ENCODE measurements at regions not wholly inside any gene's neighbourhood (a gene's known extent, or its start where the extent isn't known, plus 50 kb on each side); places are given as distances from the start of the nearest gene placed in this dataset.

DNA sequence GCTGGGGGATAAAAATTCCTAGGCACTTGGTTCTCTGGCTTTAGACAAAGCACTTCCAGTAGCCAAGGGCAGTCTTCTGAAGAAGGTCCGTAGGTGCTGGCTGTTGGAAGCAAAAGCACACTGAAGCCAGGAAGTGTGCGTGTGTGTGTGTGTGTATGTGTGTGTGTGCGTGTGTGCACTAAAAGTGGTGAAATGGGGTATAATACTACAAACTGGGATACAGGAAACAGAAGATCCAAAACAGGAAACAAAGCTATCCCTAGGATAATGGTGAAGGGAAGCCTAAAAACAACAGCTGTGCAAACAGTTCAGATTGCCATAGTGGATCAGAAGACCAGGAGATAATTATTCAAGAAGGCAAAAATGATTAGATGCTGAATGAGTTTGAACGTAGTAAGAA lies 103.4 kb downstream of the IL20RB start:
- DNase-seq (ENCODE audit: low spot score), result no peak

DNA sequence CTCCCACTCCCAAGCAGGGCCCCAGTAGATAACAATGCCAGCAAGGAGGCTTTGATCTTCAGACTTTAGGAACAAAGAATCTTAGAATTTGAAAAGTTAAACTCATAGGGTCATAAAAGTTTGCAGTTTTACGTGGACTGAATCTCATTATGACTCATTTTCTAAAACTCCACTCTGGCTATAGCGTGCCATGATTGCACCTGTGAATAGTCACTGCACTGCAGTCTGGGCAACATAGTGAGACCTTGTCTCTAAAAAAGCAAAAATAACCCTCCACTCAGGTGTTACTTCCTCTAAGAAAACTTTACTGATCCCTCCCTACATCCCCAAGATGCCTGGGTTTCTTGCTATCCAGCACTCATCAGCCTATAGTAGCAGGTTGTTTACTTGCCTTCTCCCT lies 104.5 kb downstream of the IL20RB start:
- DNase-seq (ENCODE audit: low spot score), result no peak

DNA sequence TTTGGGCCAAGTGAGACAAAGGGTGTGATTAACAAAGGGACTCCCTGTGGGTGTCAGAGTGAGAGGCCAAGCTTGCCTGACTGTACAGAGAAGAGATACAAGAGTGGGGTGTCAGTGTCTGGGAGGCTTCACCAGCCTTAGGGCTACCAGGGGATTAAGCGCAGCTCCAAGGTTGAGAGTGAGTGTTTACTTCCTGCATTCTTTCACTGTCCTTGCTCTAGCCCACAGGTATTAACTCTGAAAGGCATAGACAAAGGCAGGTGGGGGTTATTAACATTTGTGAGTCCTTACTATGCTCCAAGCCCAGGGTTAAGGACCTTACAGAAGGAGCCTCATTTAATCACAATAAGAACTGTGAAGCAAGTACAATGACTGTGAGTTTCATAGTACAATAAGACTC lies 107.6 kb downstream of the IL20RB start:
- no peak for DNase-seq (ENCODE audit: low spot score)

DNA sequence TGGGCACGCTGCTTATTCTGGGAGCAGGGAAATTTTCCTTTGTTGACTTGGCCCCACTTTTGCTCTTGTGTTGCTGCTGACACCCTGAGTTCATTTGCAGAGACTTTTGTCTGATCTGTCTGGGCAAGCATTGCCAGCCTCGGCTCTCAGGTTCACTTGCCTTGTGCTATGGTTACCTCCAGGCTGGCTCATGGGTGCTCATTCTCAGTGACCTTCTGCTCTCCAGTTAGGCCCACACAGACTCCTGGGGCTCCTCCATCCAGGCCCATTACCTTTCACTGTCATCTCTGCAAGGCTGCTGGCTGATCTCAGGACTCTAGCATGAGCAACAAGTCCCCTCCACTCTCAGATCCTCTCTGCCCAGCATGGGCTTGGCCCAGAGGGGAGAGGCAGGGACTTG lies 108.3 kb downstream of the IL20RB start:
- no peak for DNase-seq (ENCODE audit: low spot score)

DNA sequence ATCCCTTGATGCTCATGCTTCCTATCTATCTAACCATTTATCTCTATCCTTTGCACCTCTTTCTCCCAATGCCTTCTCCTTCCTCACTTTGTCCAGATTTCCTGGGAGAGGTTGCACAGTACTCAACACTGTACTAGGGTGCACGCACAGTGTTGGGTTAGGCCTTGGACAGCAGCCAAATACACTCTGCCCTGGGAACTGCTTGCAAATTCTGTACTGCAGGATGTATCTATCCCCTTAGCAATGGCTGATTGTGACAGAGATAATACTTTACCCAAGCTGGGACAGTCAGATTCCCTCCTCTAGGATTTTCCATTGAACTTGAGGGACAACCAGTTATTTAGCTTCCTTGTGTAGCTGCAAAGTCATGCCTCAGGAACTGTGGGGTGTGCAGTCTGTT lies 113.3 kb downstream of the IL20RB start:
- no peak for DNase-seq (ENCODE audit: low spot score)

DNA sequence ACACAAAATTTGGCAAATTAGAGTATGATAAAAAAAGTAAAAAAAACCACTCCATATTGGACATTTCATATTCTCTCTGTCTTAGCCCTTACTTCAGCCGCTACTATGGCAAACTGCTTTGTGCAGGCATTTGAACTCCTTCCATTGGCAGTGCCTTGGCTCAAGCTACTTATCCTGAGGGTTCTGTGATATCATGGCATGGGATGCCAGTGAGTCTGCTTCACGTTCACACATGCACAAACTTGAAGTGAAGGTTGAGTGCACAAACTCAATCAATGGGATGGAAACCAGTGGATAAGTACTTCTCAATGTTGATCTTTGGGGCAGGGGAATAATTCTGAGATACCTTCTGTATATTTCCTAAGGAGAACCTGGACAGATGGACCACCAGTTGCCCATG lies 117.2 kb downstream of the IL20RB start:
- no peak for DNase-seq (ENCODE audit: low spot score)

DNA sequence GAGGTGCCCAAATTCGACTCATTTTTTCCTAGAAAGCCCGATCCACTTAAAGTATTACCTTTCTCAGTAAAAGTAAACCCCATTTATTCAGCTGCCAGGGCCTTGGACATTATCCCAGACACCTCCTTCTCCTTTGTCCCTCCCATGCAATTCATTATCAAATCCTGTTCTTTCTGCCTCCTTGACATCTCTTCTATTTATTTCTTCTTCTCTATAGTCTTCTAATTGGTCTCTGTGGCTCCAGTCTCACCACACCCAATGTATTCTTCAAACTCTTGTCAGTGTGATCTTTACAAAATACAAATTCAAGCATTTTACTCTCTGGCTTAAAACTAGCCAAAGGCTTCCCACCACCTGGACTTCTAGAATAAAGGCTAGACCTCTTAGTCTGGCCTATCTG lies 120.3 kb downstream of the IL20RB start:
- no peak for DNase-seq (ENCODE audit: low spot score)

DNA sequence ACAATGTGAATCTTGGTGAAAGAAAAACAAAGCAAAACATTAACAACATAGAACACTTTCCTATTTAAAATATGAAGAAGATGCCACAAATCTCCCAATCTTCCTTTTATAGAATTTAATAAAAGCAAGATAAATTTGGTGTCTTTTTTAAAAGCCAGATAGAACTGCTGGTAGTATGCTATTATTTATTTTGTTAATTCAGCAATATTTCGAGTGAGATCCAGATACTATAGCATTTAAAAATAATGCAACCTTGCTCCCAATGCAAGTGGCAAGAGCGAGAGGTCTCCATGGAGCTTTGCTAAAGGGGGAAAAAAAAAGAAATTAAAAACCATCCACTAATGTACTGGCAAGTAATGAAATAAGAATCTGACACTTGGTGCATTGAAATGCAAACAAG lies 121.8 kb downstream of the IL20RB start:
- DNase-seq (ENCODE audit: low spot score), result no peak

DNA sequence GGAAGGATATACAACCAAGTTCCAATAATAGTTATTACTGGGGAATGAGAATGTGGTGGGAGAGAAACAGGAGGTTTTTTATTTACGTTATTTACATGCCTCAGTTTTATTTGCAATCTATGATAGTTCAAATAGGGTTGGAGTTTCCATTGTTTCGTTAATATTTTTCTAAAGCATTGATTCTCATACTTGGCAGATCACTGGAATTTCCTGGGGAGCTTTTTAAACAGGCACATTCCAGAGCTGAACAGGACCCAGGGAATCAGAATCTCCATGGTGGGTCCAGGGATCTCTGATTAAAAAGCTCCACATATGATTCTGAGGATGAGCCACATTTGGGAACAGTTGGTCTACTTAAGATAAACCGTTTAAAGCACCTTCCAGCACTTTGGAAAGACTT lies 123.9 kb downstream of the IL20RB start:
- no peak for DNase-seq (ENCODE audit: low spot score)

DNA sequence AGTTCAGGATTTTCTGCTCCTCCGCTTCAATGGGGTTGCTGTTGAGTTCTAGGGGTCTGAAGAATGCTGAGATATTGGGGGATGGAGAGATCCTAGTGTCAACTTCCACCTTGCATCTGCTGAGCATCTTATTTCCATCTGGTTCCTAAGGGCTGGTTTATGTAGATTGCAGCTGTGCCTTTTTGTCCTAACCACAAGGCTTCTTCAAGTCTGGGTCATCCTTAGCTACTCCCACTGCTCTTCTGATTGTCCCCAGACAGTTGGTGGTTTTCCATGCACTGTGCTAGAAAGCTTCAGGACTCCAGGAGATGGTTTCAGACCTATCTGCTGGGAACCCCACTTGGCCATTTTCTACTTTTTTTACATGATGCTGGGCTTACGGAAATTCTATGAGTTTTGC lies 125.0 kb downstream of the IL20RB start:
- no peak for DNase-seq (ENCODE audit: low spot score)

DNA sequence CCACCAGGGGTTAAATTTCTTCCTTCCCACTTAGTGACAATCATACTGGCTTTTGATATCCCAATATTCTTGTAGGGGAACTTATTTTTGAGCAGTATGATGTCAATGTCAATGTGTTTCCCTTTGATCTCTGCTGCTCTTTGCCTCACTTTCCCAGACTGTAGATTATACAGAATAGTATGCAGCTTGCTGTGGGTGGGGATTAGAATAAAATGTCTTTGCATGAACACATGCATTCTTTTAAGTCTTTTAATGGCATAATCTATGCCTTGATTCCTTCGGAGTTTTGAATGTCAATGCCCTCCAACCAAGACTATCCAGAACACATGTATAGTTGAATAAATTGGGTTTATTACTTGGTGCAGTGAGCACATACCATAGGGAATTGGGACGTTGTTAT lies 125.5 kb downstream of the IL20RB start:
- no peak for DNase-seq (ENCODE audit: low spot score)

DNA sequence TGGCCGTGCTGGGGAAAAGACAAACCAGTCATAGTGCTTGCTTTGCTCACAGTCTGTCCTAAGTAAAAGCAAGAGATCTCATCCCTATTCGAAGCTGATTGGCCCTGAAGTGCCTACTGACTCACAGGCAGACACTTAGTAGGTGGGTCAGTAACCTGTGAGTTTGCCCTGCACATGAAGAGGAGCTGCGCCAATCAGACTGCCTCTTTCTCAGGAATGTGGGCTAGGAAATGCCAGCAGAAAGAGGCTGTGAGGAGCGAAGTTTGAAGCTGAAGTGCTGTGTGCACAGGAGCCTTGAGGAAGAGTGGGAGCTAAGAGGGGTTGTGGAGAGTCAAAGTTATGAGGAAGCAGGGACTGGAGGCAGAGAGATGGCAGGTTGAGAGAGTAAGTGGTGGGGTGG lies 126.8 kb downstream of the IL20RB start:
- no peak for DNase-seq (ENCODE audit: low spot score)

DNA sequence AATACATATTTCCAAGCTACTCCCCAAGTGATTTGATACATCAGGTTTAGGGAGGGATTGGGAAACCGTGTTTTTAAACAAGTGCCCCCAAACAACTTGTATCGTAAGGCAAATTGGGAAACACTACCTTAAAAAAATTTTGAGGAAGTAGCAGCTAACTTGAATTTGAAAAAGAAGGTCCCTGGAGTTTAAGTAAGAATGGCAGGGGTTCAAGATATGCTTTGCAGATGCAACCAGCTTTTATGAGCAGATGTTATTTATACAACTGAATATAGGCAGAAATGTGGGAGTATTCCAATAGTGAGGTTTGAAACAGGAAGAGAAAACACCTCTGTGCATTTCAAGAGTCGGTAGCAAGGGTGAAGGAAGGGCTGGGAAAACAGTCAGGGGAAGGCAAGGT lies 139.6 kb downstream of the IL20RB start:
- no peak for DNase-seq (ENCODE audit: low spot score)

DNA sequence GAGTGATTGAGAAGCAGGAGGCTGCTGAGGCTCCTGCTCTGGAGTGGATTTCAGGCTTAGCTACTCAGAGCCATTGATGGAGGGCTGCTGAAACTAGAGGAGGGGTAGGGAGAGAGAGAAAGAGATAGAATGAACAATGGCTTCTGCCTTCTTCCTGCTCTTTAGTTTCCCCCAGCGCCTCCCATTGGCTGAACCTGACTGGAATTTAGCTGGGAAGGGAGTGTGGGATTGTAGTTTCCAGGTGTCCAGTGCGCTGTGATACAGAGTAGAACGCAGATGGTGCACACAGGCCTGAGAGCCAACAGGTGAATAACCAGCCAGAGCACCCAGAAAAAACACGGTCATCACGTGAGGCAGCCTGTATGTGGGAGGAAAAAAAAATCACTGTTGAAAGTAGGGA lies 140.1 kb downstream of the IL20RB start:
- DNase-seq (ENCODE audit: low spot score), result no peak

DNA sequence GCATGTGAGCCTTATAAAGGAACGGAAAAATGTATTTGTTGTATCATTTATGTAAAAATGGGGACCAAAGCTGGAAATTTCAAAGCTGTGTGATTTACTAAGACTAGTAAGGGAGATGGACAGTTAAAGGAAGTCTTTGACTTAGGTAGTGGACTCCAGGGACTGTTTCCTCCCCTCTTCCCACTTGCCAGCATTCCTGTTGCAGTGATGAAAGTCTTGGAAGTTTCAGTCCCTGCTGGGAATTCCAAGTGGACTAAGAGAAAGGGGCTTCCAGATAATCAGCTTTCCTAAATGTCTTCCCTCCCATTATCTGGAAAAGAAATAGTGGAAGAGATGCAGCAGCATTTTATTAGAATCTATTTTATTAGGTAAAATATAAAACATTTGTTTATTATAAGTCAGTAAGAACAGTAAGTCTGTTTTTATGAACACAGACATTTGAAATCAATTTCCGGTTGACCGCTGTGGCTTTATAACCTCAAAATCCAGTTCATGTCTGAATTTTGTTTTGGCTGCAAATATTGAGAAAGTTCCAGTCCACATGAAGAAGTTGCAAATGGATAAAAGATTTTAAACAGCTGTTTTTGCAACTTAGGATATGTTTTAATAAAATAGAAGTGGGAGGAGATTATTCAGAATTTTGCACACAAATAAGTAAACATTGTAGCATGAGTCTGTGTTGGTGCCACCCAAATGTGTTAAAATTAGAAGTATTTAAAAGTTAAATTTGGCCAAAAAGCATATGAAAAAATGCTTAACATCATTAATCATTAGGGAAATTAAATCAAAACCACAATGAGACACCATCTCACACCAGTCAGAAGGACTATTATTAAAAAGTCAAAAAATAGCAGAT lies 141.8 kb downstream of the IL20RB start:
- DNase-seq (ENCODE audit: low spot score), result no peak

DNA sequence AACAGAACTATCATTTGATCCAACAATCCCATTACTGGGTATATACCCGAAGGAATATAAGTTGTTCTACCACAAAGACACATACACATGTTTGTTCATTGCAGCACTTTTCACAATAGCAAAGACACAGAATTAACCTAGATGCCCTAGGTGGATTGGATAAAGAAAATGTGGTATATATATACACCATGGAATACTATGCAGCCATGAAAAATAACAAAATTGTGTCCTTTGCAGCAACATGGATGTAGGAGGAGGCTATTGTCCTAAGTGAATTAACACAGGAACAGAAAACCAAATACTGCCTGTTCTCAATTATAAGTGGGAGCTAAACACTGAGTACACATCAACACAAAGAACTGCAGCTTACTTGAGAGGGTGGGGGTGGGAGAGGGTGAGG lies 142.5 kb downstream of the IL20RB start:
- DNase-seq (ENCODE audit: low spot score), result no peak

DNA sequence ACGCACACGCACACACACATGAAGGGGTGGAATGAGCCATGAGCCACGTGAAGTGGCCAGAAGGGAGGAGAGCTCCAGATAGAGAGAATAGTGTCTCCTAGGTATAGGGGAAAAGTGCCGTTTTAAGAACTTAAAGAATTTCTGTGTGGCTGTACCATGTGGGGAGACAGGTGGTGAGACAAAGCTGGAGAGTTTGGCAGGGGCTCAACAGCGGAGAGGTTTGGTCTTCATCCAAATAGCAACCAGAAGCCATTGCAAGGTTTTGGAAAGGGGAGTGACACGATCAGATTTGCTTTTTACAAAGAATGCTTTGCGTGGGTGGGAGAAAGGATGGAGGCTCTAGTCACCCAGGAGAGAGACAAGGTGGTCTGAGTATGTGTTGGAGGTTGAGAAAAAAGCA lies 146.0 kb downstream of the IL20RB start:
- no peak for DNase-seq (ENCODE audit: low spot score)

DNA sequence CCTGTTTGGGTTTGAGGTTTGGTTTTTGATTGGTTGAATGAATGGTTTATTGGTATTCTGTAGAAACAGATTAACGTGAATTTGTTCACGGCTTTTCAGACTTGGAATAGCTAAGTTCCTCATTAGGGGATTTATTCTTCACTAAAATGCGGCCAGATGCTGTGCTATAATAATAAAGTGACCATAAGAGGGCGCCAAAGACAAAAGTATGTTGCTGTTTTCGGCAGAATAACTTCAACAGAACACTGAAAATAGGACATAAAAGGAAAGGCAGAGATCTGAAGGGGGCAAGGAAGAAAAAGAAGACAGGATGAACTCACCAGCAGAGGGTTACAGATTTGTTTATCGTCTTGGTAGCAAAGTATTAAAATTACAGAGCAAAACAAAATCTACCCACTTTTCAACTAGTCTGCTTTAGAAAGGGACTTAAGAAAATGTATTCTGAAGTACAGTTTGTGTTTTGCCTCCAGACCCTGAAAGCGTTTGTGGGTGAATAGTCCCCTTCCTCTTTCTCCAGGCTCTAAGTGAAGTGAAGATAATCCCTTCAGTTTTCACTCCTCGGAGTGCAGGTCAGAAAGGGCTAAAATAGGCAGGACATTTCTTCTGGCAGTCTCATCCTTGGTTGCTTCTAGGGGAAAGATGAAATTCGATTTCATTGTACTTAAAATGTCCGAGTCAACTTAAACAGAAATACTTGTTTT lies 147.6 kb downstream of the IL20RB start:
- peak; percentile 72 for DNase-seq (ENCODE audit: low spot score)

DNA sequence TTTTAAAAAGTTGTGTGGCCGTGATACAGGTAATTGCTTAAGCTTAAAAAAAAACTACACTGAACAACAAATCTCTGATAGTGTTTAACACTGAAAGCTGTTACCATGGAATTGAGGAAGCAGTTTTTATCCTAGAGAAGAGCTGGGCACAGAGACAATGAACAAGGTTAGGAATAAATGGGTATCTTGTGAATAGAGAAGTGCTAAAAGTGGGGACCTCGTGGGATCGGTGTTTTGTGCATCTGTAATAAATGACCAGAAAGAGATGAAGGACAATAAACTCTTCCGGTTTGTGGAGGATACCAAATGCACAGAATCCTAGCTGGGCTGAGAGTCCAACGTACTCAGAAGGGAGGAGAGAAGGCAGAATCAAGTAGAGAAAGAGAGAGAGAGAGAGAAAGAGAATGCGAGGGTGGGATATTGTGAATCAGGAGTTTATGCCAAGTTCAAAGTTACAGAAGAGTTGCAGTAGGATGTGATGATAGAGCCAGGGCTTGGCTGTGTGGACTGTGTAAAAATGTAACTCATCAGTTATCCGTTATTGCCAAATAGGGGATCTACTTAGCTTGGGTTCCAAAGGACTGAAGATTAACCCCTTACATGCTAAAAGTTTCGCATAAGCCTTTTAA lies 148.9 kb downstream of the IL20RB start:
- DNase-seq (ENCODE audit: low spot score), result no peak

DNA sequence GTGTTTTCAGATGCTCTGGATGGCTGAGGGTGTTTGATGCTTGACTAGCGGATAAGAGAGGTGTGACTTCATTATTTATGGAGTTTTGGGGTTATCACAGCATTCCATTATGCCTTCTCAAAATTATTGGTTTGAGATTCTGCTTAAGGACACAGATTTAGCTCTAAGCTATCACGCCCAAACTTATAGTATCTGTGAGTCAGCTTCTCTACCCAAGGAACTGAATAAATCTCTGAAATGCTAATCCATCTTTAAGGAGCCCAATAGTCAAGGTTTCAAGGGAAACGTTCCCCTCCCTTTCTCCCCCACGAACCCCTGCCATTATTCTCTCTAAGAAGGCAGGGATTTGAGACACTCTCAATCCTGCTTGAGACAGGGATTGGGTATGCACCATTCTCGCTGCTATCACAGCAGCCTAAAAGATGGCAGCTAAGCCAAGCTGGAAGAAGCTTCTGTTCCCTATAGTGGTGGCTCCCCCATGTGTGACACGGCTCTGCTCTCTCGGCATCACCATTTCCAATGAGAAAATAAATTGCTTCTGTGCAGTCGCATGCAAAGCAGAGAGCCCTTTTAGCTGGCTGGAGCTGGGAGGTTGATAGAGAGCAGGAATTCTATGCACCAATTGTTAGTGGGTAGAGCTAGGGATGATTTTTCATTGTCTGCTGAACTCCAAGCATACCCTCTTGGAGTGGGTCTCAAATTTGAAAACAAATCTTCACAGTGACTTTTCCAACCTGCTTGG lies 151.1 kb downstream of the IL20RB start:
- no peak for DNase-seq (ENCODE audit: low spot score)

DNA sequence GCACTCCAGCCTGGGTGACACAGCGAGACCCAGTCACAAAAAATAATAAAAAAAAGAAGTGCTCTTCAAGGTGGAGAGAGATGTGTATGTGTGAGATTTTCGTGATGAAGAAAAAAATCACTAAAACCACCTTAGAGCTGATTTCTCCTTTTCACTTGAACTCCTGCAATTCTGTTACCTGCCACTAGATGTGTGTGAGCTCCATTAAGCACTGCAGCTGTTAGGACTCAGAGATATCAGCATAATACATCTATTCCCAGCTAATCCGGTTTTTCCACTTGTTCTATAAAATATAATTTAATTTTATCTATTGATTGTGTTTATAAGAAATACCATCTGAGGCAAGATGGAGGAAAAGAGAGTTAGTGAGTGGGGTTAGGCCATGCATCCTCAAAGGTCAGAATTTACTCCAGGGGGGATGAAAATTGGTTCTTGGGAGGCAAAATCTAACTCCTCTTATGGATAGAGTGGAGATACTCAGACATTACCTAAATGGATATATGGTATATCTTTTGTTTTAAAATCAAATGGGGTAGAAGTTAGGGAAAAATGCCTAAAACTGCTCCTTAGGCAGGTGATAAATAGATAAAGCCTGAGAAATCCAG lies 152.7 kb downstream of the IL20RB start:
- DNase-seq (ENCODE audit: low spot score), result no peak

DNA sequence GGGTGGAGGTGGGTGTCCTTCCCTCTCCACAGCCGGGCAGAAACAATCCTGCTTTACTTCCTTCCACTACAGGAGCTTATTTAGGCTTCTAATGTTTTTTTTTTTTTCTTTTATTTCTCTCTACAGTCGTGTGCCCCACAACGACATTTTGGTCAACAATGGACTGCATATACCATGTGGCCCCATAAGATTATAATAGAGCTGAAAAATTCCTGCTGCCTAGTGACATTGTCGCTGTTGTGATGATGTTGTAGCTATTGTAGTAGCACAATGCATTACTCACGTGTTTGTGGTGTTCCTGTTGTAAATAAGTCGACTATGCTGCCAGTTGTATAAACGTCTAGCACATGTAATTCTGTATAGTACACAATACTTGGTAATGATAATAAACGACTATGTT lies 153.7 kb downstream of the IL20RB start:
- DNase-seq (ENCODE audit: low spot score), result no peak
